ENCODE measurements at regions not wholly inside any gene's neighbourhood (a gene's known extent, or its start where the extent isn't known, plus 50 kb on each side); places are given as distances from the start of the nearest gene placed in this dataset.
"Not testable (repeated sequence)": the region's sequence is repeated elsewhere in the genome, so short reads cannot be mapped to it uniquely, and the experiment has no call there.

DNA sequence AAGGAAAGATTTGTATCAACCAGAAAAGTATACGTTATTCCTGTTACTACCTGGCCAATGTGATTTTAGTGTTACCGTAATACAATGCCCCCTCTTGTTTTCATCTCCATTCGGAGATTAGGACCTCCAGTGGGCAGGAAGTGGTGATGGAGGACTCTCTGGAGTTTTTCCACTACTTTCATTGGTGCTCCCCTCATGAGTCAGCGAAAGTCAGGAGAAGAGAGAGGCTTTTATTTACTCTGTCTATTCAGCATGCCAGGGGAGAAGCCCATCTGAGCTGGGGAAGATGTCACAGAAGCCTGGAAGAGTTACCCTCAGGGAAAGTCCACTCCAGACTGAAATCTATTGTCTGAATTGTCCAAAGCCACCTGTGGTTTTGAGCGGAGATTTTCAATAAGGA, 88.2 kb upstream of the THUMPD2 start:
- TF ChIP-seq, protein P1, sequence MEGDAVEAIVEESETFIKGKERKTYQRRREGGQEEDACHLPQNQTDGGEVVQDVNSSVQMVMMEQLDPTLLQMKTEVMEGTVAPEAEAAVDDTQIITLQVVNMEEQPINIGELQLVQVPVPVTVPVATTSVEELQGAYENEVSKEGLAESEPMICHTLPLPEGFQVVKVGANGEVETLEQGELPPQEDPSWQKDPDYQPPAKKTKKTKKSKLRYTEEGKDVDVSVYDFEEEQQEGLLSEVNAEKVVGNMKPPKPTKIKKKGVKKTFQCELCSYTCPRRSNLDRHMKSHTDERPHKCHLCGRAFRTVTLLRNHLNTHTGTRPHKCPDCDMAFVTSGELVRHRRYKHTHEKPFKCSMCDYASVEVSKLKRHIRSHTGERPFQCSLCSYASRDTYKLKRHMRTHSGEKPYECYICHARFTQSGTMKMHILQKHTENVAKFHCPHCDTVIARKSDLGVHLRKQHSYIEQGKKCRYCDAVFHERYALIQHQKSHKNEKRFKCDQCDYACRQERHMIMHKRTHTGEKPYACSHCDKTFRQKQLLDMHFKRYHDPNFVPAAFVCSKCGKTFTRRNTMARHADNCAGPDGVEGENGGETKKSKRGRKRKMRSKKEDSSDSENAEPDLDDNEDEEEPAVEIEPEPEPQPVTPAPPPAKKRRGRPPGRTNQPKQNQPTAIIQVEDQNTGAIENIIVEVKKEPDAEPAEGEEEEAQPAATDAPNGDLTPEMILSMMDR (IDR thresholded peaks at IDR 0.05), result no peak
- no peak for TF ChIP-seq POLR2A (IDR thresholded peaks at IDR 0.05)
- no peaks in the 10 kb centered on the region for H3K9me3 ChIP-seq (replicated peaks in 1 of 3)
- 72 to 84% (median 79%) methylated on average over 5 of the region's 5 CpGs for WGBS, 4 donors
- intact Hi-C loops (cut with DNase I), result no loop called here
- no peaks in the 10 kb centered on the region for H3K4me1 ChIP-seq (replicated peaks in 1 of 2)
- no peak overlapping the region for H3K4me3 ChIP-seq
- no peak for DNase-seq
- no peak overlapping the region for H3K27ac ChIP-seq
- H3K27me3 ChIP-seq, result no peaks in the 10 kb centered on the region
- H3K36me3 ChIP-seq (replicated peaks in 1 of 2), result no peaks in the 10 kb centered on the region

DNA sequence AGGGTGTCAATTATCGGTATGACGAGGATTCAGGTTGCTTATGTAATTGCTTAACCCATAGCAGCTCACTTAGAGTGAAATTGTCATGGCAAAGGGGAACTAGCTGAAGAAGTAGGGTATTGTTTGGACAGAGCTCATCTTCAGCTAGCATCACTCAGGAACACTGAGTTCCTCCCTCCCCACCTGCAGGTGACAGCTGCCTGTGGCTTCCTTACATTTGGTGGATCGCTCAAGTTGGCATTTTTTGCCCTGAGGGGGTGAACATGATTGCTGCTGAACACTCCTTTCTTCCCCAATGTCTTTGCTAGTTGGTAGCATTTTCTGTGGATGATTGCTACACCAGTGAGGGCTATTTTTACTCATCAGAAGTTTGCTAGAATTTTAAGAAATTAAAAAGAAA, 86.7 kb upstream of the THUMPD2 start:
- Histone ChIP-seq H3K4me3 (no peak overlapping the region), H3K27me3 (no peaks in the 10 kb centered on the region), H3K36me3 (replicated peaks in 1 of 2) (no peaks in the 10 kb centered on the region), H3K4me1 (replicated peaks in 1 of 2) (no peaks in the 10 kb centered on the region), H3K9me3 (replicated peaks in 1 of 3) (no peaks in the 10 kb centered on the region), H3K27ac (no peak overlapping the region)
- TF ChIP-seq, protein P1 (IDR thresholded peaks at IDR 0.05), result no peak
- no peak for TF ChIP-seq POLR2A (IDR thresholded peaks at IDR 0.05)
- 75 to 86% (median 80%) methylated on average over 3 of the region's 3 CpGs for WGBS, 4 donors
- intact Hi-C loops (cut with DNase I), result no loop called here
- DNase-seq, result no peak

DNA sequence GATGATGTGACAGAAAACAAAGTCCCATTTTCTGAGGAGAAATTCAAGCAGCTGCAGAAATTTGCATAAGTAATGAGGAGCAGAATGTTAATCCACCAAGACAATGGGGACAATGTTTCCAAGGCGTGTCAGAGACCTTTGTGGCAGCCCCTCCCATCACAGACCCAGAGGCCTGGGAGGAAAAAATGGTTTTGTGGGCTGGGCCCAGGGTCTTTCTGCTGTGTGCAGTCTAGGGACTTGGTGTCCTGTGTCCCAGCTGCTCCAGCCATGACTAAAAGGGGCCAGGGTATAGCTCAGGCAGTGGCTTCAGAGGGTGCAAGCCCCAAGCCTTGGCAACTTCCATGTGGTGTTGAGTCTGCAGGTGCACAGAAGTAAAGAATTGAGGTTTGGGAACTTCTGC, 84.6 kb upstream of the THUMPD2 start:
- H3K4me1 ChIP-seq (replicated peaks in 1 of 2); DNase-seq; intact Hi-C loops (cut with DNase I); H3K27ac ChIP-seq; H3K4me3 ChIP-seq; H3K9me3 ChIP-seq (replicated peaks in 1 of 3); H3K36me3 ChIP-seq (replicated peaks in 1 of 2); H3K27me3 ChIP-seq: not testable (repeated sequence)
- WGBS, 4 donors, result 78 to 100% (median 93%) methylated on average over 1 of the region's 1 CpG

DNA sequence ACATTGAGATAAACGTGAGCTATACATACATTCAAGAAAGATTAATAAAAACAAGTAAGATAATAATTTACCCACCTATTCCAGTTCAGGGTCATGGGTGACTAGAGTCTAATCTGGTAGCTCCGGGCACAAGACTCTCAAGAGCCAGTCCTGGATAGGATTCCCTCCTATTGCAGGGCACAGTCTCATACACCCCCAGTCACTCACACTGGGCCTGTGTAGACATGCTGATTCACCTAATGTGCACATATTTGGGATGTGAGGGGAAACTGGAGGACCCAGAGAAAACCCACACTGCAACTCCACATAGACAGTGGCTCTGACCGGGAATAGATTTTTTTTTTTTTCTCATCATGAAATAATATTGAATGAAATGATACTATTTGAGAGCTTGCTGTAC, 81.5 kb upstream of the THUMPD2 start:
- H3K4me3 ChIP-seq, result no peak overlapping the region
- 78 to 91% (median 84%) methylated on average over 3 of the region's 3 CpGs for WGBS, 4 donors
- no peak for DNase-seq
- intact Hi-C loops (cut with DNase I), result no loop called here
- no peak for TF ChIP-seq POLR2A (IDR thresholded peaks at IDR 0.05)
- TF ChIP-seq, protein P1 (IDR thresholded peaks at IDR 0.05), result no peak
- no peaks in the 10 kb centered on the region for H3K36me3 ChIP-seq (replicated peaks in 1 of 2)
- H3K27ac ChIP-seq, result no peak overlapping the region
- no peaks in the 10 kb centered on the region for H3K4me1 ChIP-seq (replicated peaks in 1 of 2)
- no peaks in the 10 kb centered on the region for H3K27me3 ChIP-seq
- no peaks in the 10 kb centered on the region for H3K9me3 ChIP-seq (replicated peaks in 1 of 3)

DNA sequence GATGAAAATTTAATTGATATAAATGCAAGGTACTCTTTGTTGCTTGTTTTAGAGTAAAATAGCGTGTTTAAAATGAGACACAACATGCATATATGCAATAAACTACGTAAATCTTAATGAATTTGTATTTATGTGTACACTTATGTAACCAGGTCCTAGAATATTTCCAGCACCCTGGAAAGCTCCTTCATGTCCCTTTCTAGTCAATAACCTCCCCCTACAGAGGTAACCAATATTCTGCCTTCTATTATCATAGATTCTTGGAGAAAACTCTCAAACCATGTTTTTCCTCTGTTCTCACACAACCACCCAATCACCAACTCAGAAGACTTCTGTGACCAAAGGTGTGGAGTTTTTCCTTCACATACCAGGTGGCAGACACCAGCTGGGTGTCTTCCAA, 79.6 kb upstream of the THUMPD2 start:
- intact Hi-C loops (cut with DNase I), result no loop called here
- Histone ChIP-seq H3K27ac (no peak overlapping the region), H3K9me3 (replicated peaks in 1 of 3) (no peaks in the 10 kb centered on the region), H3K27me3 (no peaks in the 10 kb centered on the region), H3K36me3 (replicated peaks in 1 of 2) (no peaks in the 10 kb centered on the region), H3K4me1 (replicated peaks in 1 of 2) (no peaks in the 10 kb centered on the region), H3K4me3 (no peak overlapping the region)
- no peak for DNase-seq
- TF ChIP-seq, protein P1 (IDR thresholded peaks at IDR 0.05), result no peak
- no peak for TF ChIP-seq POLR2A (IDR thresholded peaks at IDR 0.05)
- 61 to 78% (median 72%) methylated on average over 2 of the region's 2 CpGs for WGBS, 4 donors

All from adrenal gland (tissue), 9 donors.